GM18505 (cell line): ENCODE measurements at regions not wholly inside any gene's neighbourhood (a gene's known extent, or its start where the extent isn't known, plus 50 kb on each side); places are given as distances from the start of the nearest gene placed in this dataset.

Source experiments
- ATAC-seq: cut with Tn5 transposase; IDR thresholded peaks from one replicate; pipeline ENCODE4 v1.9.1; 2021; ENCODE audit not compliant: unreplicated experiment
- POLR2A ChIP-seq: IDR thresholded peaks from 4 replicates; pipeline ENCODE4 v1.6.1; 2011; ENCODE audit warnings: borderline replicate concordance; ENCODE audit not compliant: insufficient read depth, insufficient read length; ENCODE audit errors: extremely low read depth

DNA sequence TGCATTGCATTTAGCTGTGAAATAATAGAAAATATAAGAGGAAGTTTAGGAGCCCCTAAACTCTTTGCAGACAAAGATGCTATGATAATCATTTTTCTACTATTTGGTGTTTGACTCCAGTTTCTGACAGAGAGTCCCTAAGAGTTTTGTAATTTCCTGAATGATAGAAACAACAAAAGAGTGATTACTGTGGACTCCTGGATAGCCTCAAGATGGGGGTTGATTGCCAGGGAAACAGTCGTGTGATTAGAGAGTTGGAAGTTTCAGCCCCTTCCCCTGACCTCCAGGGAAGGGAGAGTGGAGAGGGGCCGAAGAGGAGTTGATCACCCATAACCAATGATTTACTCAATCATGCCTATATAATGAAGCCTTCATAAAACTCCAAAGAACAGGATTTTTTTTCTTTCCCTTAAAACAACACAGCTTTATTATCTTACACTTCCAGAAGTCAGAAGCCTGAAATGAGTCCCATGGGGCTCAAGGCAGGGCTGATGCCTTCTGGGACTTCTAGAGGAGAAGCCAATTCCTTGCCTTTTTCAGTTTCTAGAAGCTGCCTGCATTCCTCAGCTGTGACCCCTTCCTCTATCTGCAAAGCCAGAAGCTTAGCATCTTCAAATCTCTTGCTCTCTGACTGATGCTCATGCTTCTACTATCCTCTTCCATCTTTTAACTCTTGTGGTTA, 292.3 kb upstream of the ZPLD1 start:
- TF ChIP-seq POLR2A: no peak
- ATAC-seq: no peak

DNA sequence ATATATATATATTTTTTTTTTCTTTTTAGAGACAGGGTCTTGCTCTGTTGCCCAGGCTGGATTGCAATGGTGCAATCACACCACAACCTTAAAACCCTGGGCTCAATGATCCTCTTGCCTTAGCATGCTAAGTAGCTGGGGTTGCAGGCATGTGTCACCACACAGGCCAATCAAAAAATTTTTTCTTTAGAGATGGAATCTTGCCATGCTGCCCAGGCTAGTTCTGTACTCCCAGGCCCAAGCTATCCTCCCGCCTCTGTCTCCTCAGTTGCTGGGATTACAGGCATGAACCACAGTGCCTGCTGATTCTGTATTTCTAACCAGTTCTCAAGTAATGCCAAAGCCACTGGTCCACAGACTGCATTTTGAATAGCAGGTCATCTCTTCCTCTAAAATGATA, 291.3 kb upstream of the ZPLD1 start:
- ATAC-seq: no peak
- TF ChIP-seq POLR2A: no peak

DNA sequence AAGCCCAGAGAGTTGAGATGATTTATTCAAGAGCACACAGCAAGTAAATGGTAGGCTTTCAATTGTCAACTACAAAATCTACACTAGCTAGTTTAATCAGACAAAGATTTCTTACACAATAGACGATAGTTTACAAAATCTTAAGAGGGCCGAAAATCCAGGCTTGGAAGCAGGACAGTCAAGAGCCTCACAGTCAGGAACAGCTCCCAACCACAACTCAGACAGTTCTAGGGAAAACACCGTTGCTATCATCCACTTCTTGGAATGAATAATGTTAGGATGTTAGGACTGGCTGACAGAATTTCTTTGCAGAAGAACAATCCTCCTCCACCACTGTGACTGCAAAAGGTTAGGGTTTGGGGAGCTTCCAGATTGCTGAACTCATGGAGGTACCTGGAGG, 290.8 kb upstream of the ZPLD1 start:
- no peak for TF ChIP-seq POLR2A
- ATAC-seq: no peak

DNA sequence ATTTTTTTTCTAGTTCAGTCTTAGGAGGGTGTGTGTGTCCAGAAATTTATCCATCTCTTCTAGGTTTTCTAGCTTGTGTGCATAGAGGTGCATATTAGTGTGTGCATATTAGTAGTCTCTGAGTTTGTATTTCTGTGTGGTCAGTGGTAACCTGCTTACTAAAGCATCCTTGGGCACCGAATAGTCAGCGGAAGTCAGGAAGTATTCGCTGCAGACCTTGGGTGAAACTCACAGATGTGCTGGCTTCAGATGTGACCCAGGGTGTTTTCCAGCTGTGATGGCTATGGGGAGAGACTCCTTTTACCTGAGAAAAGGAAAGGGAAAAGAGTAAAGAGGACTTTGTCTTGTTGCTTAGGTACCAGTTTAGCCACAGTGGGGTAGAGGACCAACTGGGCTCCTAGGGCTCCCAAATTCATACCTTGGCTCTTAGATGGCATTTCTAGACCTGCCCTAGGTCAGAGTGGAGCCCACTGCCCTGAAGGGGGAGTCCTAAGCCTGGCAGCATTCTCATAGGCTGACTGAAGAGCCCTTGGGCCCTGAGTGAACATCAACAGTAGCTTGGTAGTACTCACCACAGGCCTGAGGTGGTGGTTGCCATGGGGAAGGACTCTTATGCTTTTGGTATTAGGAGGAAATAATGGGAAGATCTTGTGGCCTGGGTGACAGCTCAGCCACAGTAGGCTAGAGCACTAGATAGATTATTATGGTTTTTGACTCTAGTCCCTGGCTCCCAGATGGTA, 286.0 kb upstream of the ZPLD1 start:
- no peak for ATAC-seq
- no peak for TF ChIP-seq POLR2A

DNA sequence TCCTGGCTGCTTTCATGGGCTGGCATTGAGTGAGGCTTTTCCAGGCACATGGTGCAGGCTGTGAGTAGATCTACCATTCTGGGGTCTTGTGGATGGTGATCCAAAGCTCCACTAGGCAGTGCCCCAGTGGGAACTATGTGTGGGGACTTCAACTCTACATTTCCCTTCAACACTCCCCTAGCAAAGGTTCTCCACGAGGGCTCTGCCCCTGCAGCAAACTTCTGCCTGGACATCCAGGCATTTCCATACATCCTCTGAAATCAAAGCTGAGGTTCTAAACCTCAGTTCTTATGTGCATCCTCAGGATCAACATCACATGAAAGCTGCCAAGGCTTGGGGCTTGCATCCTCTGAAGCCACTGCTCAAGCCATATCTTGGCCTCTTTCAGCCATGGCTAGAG, 282.9 kb upstream of the ZPLD1 start:
- no peak for TF ChIP-seq POLR2A

DNA sequence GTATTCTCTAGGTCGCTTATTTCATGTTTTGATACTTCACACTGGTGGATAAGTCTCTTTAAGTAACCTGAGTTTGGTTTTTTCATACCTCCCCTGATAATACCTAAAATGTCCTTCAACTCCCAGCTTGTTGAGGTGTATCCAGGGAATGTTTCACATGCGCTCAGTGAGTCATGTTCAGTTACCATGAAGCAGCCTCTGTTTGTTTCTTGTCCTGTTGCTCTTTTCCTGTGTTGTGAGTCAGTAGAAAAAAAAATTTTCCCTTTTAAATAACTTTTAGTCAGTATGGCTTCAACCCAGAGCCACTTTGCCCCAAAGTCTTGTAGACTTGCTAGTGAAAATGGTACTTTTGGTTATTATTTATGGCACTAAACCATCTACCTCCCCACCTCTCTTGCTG, 278.4 kb upstream of the ZPLD1 start:
- no peak for TF ChIP-seq POLR2A
- ATAC-seq: no peak

More for the DNA sequence above, 282.9 kb upstream of the ZPLD1 start:
- ATAC-seq: no peak

DNA sequence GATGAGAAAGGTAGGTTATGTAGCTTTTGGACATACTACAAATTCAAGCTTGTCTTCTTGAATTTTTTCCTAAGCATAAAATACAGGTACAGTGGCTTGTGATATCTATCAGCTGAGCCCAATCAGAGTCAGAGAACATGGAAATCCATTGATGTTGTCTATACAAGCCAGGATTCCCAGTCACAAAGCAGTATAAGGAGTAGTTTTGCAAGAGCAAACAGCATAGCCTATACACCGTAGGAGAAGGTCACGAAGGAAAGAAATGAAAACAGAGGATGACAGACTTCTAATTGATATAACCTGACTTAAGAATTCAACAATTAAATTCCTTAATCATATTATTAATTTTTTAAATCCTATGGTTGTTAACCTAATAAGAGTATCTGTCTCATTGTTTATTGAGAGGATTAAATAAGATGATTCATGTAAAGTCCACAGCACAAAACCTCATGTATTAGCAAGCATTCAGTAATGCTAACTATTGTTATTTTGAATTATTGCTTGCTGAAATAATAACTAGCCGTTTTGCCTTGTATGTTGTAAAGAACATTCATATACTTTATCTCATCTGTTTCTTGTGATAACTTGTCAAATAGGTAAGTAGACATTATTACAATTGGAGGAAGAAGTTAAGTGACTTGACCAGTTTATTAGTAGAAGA, 276.6 kb upstream of the ZPLD1 start:
- no peak for TF ChIP-seq POLR2A
- ATAC-seq: no peak

DNA sequence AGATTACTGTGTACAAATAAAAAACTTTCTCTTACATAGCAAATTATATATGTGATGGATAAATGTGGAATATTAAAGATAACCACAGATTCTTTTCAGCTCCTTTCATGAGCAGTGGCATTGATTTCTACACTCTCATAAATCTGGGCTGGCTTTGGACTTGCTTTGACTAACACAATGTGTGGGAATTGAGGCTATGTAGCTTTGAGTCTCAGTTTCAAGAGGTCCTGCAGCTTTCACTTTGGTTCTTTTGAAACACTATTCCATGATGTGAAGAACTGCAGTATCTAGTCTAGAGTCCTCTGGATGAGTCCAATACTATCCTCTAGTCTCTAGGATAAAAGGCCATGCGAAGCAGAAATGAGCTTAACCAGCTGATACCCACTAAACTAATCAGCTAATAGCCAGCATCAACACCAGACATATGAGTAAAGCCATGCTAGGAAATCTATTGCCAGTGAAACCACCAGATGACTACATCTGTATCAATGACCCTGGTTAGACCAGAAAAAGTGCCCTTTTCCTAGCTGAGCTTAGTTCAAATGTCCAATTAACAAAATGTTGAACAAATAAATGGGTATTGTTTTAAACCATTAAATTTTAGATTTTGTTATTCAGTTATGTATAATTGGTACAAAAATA, 274.9 kb upstream of the ZPLD1 start:
- no peak for TF ChIP-seq POLR2A
- ATAC-seq: no peak

DNA sequence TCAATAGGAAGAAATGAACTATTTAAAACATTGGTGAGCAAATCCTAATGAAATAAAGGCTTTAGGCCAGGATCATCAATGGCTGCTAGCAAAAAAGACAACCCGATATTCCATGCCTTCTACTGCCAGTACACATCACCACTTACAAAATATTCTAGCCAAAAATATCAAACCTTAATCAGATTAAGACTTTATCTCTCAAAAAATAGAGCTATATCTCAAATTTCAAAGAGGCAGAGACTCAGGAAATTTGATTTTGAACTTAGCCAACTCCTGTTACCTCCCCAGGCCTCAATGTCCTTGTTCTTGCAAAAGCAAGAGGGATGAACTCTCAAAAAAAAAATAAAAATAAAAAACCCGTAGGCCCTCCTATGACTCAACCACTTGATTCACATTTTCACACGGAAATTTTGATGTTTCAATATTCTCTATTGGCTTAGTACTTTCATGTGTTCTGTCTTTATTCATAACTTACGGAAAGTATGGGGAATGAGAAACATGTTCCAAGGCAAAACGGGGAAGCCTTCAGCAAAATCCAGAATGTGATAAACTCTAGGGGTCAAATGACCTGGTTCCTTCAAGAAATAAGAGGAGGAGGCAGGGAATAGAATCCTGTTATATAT, 273.3 kb upstream of the ZPLD1 start:
- TF ChIP-seq POLR2A: no peak
- no peak for ATAC-seq

DNA sequence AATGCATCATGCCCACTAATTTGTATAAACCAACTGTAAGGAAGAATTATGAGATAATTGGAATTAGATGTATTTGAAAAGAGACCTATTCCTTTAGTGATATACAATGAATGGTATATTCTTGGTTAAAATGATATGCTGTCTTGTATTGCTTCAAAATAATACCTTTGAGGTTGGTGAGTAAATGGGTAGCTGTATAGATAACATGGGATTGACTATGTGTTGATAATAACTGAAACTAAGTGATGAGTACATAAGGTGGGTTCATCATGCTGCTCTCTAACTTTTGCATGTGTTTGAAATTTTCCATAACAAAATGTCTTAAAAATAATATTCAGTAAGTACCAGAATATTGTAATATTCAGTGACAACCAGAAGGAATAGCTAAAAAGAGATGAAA, 272.6 kb upstream of the ZPLD1 start:
- no peak for ATAC-seq
- no peak for TF ChIP-seq POLR2A

DNA sequence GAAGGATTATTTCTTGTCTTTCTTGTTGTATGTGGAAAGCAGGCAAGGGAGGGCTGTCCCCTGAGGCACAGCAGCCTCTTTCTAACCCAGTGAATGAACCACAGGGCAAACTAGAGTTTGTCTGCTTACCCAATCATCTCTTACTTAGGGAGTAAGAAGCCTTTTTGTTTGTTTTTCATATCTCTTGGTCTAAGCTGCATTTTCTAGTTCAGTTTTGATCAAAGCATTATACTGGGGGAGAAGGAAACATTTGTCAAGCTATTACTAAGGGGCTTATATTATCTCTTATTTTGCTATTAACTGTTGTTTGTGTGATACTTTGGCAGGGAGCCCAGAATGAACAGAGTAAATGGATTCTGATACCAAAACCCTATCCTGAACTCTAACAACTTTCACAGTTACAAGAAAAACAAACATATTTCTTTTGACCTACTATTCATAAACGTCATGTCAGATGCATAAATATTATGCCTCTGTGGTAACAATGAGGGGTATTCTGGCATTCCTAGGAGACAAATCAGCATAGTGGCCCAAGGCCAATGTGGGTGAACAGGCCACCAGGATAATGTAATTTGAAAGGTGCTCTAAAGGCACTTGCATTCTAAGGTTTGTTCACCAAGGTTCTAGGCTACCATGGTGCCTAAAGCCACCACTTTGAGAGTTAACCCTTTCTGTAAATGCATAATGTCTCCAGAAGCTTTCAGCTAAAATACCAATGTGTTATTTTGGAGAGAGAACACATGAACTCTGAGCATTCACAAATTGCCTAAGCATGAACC, 271.6 kb upstream of the ZPLD1 start:
- ATAC-seq: no peak
- no peak for TF ChIP-seq POLR2A

DNA sequence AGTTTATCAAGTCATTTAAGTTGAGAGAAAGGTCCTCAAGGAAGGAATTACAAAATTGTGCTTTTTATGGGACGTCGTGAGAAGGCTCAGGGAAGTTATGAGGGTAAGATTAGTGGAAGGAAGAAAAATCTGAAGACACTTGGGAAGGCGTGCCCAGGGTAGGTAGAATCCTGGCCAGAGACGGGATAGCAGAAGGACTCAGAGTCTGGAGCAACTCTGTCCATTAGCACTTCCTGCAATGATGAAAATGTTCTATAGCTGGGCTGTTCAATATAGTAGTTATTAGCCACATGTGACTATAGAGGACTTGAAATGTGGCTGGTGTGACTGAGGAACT, 271.0 kb upstream of the ZPLD1 start:
- no peak for ATAC-seq

DNA sequence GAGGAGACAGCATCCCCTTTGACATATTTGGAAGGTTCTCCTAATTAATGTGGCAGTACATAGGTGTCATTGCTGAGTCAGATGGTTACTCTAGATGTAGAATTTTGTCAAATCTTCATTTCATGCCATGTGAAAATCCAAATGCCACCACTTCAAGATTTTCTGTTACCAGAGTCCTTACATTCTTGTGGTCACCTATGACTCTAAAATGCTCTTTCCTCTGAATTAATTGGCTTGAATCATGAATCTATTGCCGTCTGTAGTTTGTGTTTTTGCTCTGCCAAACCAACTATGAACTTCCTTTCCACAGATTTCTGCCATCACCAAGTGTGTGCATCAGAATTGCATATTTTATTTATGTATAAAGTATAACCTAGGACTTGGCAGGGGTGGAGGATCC, 269.4 kb upstream of the ZPLD1 start:
- no peak for TF ChIP-seq POLR2A
- ATAC-seq: no peak

More for the DNA sequence above, 271.0 kb upstream of the ZPLD1 start:
- TF ChIP-seq POLR2A: no peak

DNA sequence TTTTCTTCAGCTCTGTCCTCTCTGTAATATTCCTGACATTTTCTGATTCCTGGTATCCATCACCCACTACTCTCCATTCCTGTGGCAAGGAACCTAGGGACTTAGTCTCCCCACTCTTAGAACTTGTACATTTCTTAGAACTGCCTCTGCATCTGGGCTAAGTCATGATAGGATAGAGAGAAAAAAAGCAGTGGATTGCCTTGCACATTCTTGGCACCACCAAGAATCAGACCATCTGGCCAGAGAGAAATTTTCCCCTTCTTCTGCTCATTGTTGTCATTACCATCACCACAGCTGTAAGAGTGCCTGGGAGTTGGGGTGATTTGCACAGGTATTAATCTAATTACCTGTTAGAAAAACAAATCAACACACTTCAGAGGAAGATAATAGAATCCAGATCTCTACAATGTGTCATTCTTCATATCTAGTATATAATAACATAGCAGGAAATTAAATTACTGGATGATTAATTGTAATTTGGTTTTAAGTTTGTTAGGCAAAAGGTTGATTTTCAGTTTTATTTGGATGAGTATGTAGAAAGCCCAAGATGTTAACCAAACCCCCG, 264.8 kb upstream of the ZPLD1 start:
- ATAC-seq: no peak
- no peak for TF ChIP-seq POLR2A
